ENCODE measurements at regions not wholly inside any gene's neighbourhood (a gene's known extent, or its start where the extent isn't known, plus 50 kb on each side); places are given as distances from the start of the nearest gene placed in this dataset.

DNA sequence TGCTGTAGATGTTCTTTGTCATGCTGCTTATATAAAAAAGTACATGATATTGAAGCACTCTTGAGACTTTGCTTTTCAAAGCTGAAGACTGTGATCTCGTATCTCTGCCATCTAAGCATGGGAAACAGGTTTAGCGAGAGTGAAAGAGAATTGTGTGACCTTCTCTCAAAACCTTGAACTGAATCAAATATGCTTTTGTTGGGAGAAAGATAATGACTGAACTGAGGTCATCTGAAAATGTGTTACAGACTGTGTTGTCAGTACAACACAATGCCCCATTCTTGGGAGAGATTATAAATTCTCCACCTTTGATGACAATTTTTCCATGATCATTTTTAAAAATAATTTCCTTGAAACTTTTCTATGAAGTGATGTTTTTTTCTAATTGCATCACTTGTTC, 272.1 kb upstream of the SEL1L start:
- TF ChIP-seq CTCF (IDR thresholded peaks at IDR 0.05) (no peak), POLR2A (IDR thresholded peaks at IDR 0.05) (no peak)
